HCT116 (cell line): ENCODE measurements at regions not wholly inside any gene's neighbourhood (a gene's known extent, or its start where the extent isn't known, plus 50 kb on each side); places are given as distances from the start of the nearest gene placed in this dataset.

Experiments
- ATAC-seq: fragments of 200-7000 bp; cut with Tn5 transposase; 2 replicates; pipeline ENCODE4 v1.9.1; 2020; ENCODE audit warnings: mild to moderate bottlenecking, moderate library complexity
- BruUV-seq: library from RNA; stranded (reverse); fragments of 400-500 nt; replicated peaks from 2 replicates; lab custom pipeline; 2021; lab: Mats Ljungman, UMichigan
- CTCF ChIA-PET: fragments of 300-600 bp; sonication (Branson Sonifier 250); formaldehyde crosslinking; loops from one replicate; lab custom pipeline; 2021; ENCODE audit warnings: antibody characterized with exemption; lab: Charles Lee
- POLR2A ChIA-PET: fragments of 300-600, 350-600 bp; sonication (Branson Sonifier 250); formaldehyde crosslinking; loops from one replicate; lab custom pipeline; 2021; ENCODE audit warnings: antibody characterized with exemption; lab: Charles Lee
- RAD21 ChIA-PET, 2 experiments: fragments of 300-600 bp; sonication (Branson Sonifier 250); formaldehyde crosslinking; loops; one replicate each; lab custom pipeline; 2023; ENCODE audit warnings: low total read pairs in 2 of 2; ENCODE audit not compliant: uncharacterized antibody in 2 of 2, unreplicated experiment in 2 of 2, low non-redundant PET in 1 of 2; lab: Charles Lee
- DNase-seq: peaks from one replicate; pipeline ENCODE4 v3.0.0-alpha.2; 2010; ENCODE audit warnings: low read depth, low spot score
- H2AFZ ChIP-seq: fragments of 200-600 bp; shearing (Covaris generic), sonication (generic); 2 replicates; pipeline ENCODE4 v1.6.1; 2017; ENCODE audit warnings: low read depth, mixed run types, mixed read lengths, antibody characterized with exemption, low read length; ENCODE audit not compliant: poor library complexity, severe bottlenecking
- H3K27ac ChIP-seq: 2 replicates; pipeline ENCODE4 v1.5.1; 2012; ENCODE audit warnings: low read depth, low read length
- H3K27me3 ChIP-seq: fragments of 200-600 bp; sonication (generic); 2 replicates; pipeline ENCODE4 v1.6.1; 2016; ENCODE audit warnings: mixed run types, low read length, mixed read lengths; ENCODE audit not compliant: insufficient read depth
- H3K36me3 ChIP-seq, 2 experiments: fragments of 200-500 bp in 1 of 2; fragments of 200-600 bp in 1 of 2; sonication (Bioruptor generic) in 1 of 2; sonication (generic) in 1 of 2; 2 replicates each; pipeline versions ENCODE4 v1.5.1 to v1.6.1; 2014 to 2016; ENCODE audit warnings: low read length in 2 of 2, inconsistent platforms in 1 of 2, mixed read lengths in 1 of 2, mixed run types in 1 of 2; ENCODE audit not compliant: insufficient read depth in 2 of 2, control insufficient read depth in 1 of 2
- H3K4me1 ChIP-seq, 2 experiments: fragments of 200-600 bp in 1 of 2; sonication (generic) in 1 of 2; 2 replicates each; pipeline versions ENCODE4 v1.5.1 to v1.6.1; 2012 to 2017; ENCODE audit warnings: low read length in 2 of 2, inconsistent platforms in 1 of 2, mild to moderate bottlenecking in 1 of 2, mixed read lengths in 1 of 2, mixed run types in 1 of 2, moderate library complexity in 1 of 2; ENCODE audit not compliant: insufficient read depth in 2 of 2, control insufficient read depth in 1 of 2
- H3K4me2 ChIP-seq: fragments of 200-600 bp; sonication (generic); 2 replicates; pipeline ENCODE4 v1.6.1; 2017; ENCODE audit warnings: mixed run types, low read length, mixed read lengths
- H3K4me3 ChIP-seq, 2 experiments: fragments of 200-600 bp in 1 of 2; sonication (generic) in 1 of 2; replicated peaks in 1 of 2; 2 replicates each; pipeline ENCODE4 v1.5.1; 2011 to 2016; ENCODE audit warnings: low read length in 2 of 2, control low read depth in 1 of 2, low read depth in 1 of 2, mild to moderate bottlenecking in 1 of 2, mixed read lengths in 1 of 2, mixed run types in 1 of 2
- H3K79me2 ChIP-seq: fragments of 200-600 bp; sonication (generic); 2 replicates; pipeline ENCODE4 v1.6.1; 2017; ENCODE audit warnings: mild to moderate bottlenecking, mixed run types, low read length, moderate library complexity, mixed read lengths; ENCODE audit not compliant: insufficient read depth
- H3K9ac ChIP-seq: fragments of 200-600 bp; sonication (generic); 2 replicates; pipeline ENCODE4 v1.6.1; 2016; ENCODE audit warnings: low read length, mixed read lengths
- H3K9me2 ChIP-seq: fragments of 200-600 bp; sonication (generic), shearing (Covaris generic); 2 replicates; pipeline ENCODE4 v1.6.1; 2017; ENCODE audit warnings: mixed run types, mild to moderate bottlenecking, moderate library complexity; ENCODE audit not compliant: insufficient read depth
- H3K9me3 ChIP-seq, 2 experiments: fragments of 200-500 bp in 1 of 2; fragments of 200-600 bp in 1 of 2; sonication (Bioruptor generic) in 1 of 2; sonication (generic) in 1 of 2; 2 replicates each; pipeline ENCODE4 v1.6.1; 2014 to 2017; ENCODE audit warnings: low read length in 2 of 2, mixed read lengths in 2 of 2, inconsistent platforms in 1 of 2, low read depth in 1 of 2, mild to moderate bottlenecking in 1 of 2, mixed run types in 1 of 2, moderate library complexity in 1 of 2; ENCODE audit not compliant: control insufficient read depth in 1 of 2, insufficient read depth in 1 of 2
- H4K20me1 ChIP-seq: fragments of 200-600 bp; sonication (generic), shearing (Covaris generic); 2 replicates; pipeline ENCODE4 v1.6.1; 2017; ENCODE audit warnings: mixed run types, mild to moderate bottlenecking, moderate library complexity; ENCODE audit not compliant: insufficient read depth
- CBX3 ChIP-seq: IDR thresholded peaks from 2 replicates; pipeline ENCODE4 v1.6.1; 2012; ENCODE audit warnings: low read depth
- CEBPB ChIP-seq: IDR thresholded peaks from 2 replicates; pipeline ENCODE4 v1.6.1; 2012; ENCODE audit warnings: low read depth
- EGR1 ChIP-seq: IDR thresholded peaks from 2 replicates; pipeline ENCODE4 v1.6.1; 2012; ENCODE audit warnings: low read depth
- EZH2 ChIP-seq: fragments of 200-600 bp; sonication (generic); IDR thresholded peaks from 2 replicates; pipeline ENCODE4 v1.6.1; 2017; ENCODE audit warnings: antibody characterized with exemption, mixed run types
- EZH2phosphoT487 ChIP-seq: fragments of 200-600 bp; IDR thresholded peaks from 2 replicates; pipeline ENCODE4 v1.6.1; 2018; ENCODE audit warnings: antibody characterized with exemption, borderline replicate concordance
- FOSL1 ChIP-seq: IDR thresholded peaks from 2 replicates; pipeline ENCODE4 v1.6.1; 2012; ENCODE audit warnings: low read depth
- POLR2A ChIP-seq: IDR thresholded peaks from 2 replicates; pipeline ENCODE4 v1.7.0; 2011; ENCODE audit warnings: borderline replicate concordance; ENCODE audit not compliant: insufficient read depth, insufficient read length; ENCODE audit errors: extremely low read depth
- RAD21 ChIP-seq: IDR thresholded peaks from 2 replicates; pipeline ENCODE4 v1.6.1; 2012; ENCODE audit warnings: low read depth, mild to moderate bottlenecking
- SIN3A ChIP-seq: IDR thresholded peaks from 2 replicates; pipeline ENCODE4 v1.6.1; 2012; ENCODE audit warnings: low read depth
- SP1 ChIP-seq: IDR thresholded peaks from 2 replicates; pipeline ENCODE4 v1.6.1; 2012; ENCODE audit warnings: low read depth
- SRF ChIP-seq: IDR thresholded peaks from 2 replicates; pipeline ENCODE4 v1.6.1; 2012; ENCODE audit warnings: low read depth
- TCF7L2 ChIP-seq: IDR thresholded peaks from 2 replicates; pipeline ENCODE4 v1.7.0; 2011; ENCODE audit warnings: borderline replicate concordance, inconsistent platforms; ENCODE audit not compliant: insufficient read depth, insufficient read length; ENCODE audit errors: extremely low read depth
- ZNF274 ChIP-seq: fragments of 200-500 bp; sonication (Bioruptor generic); IDR thresholded peaks from 2 replicates; pipeline ENCODE4 v1.6.1; 2014; ENCODE audit warnings: mild to moderate bottlenecking, low read depth, low read length, inconsistent platforms
- intact Hi-C: fragments of 100-400 bp; cut with micrococcal nuclease; formaldehyde crosslinking; loops from 2 replicates; pipeline ENCODE4 v1.10.0; 2022
- TF ChIP-seq, protein P1 (sequence below): IDR thresholded peaks from 2 replicates; pipeline ENCODE4 v1.6.1; 2012
- TF ChIP-seq, protein P2 (sequence below): IDR thresholded peaks from 2 replicates; pipeline ENCODE4 v1.6.1; 2012; ENCODE audit warnings: low read depth
- TF ChIP-seq, protein P3 (sequence below): IDR thresholded peaks from 2 replicates; pipeline ENCODE4 v1.6.1; 2012
- TF ChIP-seq, protein P4 (sequence below), 3 experiments: fragments of 200-600 bp in 1 of 3; sonication (generic) in 1 of 3; IDR thresholded peaks in 2 of 3; conservative IDR thresholded peaks in 1 of 3; 2 replicates each; pipeline ENCODE4 v1.5.1; 2012 to 2017; ENCODE audit warnings: low read depth in 2 of 3, low read length in 2 of 3, antibody characterized with exemption in 1 of 3, borderline replicate concordance in 1 of 3, control low read depth in 1 of 3, mild to moderate bottlenecking in 1 of 3, mixed read lengths in 1 of 3, mixed run types in 1 of 3, moderate library complexity in 1 of 3; ENCODE audit not compliant: insufficient read depth in 1 of 3

DNA sequence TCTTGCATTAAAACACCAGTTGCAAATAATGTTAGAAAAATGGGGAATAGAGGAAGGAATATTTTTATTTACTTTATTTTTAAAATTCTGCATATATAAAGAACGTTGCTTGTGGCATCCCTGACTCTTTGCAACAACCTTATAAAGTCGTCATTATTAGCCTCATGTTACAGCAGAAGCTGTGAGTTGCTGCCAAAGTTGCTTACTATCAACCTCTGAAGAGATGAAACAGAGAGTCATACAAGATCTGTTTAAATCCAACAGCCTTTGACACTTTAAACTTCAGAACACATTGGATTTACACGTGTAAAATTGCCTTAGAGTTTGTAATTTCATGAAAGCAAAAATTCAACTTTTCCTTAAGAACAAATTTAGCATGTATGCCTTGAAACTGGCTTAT is 221.9 kb downstream of the MRPL39 start (continued):
- TF ChIP-seq CBX3 (no peak), EZH2 (no peak), ZNF274 (no peak)
- TF ChIP-seq, protein P1, sequence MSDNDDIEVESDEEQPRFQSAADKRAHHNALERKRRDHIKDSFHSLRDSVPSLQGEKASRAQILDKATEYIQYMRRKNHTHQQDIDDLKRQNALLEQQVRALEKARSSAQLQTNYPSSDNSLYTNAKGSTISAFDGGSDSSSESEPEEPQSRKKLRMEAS, result no peak

DNA sequence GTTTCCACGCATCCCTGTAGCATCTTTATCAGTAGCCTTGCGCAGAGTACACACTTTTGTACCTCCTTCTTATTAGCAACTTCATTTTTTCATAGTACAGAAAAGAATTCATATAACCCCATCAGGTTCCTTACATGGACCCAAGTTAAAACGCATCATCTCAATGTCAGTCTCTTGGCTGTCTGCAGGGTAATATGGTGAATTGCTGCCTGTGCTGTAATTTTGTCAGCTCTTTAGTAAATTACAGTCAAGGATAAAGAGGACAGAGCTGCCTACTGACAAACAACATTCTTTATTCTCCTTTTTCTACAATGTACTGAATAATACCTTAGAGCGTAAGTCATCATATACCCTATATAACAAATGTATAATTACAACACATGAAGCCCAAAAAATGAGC is 222.5 kb downstream of the MRPL39 start:
- Histone ChIP-seq H3K9me3 (peaks cover 0 to 9% of the 10 kb centered on the region in 2 experiments; a peak in 2 of 4 replicates), H3K4me1 (no peaks in the 10 kb centered on the region)
- no peak for TF ChIP-seq EZH2
- TF ChIP-seq, protein P2, sequence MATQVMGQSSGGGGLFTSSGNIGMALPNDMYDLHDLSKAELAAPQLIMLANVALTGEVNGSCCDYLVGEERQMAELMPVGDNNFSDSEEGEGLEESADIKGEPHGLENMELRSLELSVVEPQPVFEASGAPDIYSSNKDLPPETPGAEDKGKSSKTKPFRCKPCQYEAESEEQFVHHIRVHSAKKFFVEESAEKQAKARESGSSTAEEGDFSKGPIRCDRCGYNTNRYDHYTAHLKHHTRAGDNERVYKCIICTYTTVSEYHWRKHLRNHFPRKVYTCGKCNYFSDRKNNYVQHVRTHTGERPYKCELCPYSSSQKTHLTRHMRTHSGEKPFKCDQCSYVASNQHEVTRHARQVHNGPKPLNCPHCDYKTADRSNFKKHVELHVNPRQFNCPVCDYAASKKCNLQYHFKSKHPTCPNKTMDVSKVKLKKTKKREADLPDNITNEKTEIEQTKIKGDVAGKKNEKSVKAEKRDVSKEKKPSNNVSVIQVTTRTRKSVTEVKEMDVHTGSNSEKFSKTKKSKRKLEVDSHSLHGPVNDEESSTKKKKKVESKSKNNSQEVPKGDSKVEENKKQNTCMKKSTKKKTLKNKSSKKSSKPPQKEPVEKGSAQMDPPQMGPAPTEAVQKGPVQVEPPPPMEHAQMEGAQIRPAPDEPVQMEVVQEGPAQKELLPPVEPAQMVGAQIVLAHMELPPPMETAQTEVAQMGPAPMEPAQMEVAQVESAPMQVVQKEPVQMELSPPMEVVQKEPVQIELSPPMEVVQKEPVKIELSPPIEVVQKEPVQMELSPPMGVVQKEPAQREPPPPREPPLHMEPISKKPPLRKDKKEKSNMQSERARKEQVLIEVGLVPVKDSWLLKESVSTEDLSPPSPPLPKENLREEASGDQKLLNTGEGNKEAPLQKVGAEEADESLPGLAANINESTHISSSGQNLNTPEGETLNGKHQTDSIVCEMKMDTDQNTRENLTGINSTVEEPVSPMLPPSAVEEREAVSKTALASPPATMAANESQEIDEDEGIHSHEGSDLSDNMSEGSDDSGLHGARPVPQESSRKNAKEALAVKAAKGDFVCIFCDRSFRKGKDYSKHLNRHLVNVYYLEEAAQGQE, result no peak
- TF ChIP-seq SRF, result no peak
- TF ChIP-seq, protein P1, result no peak
- no peak for TF ChIP-seq SP1
- no peak for TF ChIP-seq CEBPB
- TF ChIP-seq EZH2phosphoT487, result no peak
- no peak for TF ChIP-seq EGR1
- no peak for TF ChIP-seq POLR2A
- TF ChIP-seq TCF7L2, result no peak
- no peak for TF ChIP-seq FOSL1
- no peak for TF ChIP-seq RAD21
- TF ChIP-seq, protein P3, sequence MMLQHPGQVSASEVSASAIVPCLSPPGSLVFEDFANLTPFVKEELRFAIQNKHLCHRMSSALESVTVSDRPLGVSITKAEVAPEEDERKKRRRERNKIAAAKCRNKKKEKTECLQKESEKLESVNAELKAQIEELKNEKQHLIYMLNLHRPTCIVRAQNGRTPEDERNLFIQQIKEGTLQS, result no peak
- no peak for TF ChIP-seq CBX3
- TF ChIP-seq SIN3A, result no peak
- TF ChIP-seq, protein P4, sequence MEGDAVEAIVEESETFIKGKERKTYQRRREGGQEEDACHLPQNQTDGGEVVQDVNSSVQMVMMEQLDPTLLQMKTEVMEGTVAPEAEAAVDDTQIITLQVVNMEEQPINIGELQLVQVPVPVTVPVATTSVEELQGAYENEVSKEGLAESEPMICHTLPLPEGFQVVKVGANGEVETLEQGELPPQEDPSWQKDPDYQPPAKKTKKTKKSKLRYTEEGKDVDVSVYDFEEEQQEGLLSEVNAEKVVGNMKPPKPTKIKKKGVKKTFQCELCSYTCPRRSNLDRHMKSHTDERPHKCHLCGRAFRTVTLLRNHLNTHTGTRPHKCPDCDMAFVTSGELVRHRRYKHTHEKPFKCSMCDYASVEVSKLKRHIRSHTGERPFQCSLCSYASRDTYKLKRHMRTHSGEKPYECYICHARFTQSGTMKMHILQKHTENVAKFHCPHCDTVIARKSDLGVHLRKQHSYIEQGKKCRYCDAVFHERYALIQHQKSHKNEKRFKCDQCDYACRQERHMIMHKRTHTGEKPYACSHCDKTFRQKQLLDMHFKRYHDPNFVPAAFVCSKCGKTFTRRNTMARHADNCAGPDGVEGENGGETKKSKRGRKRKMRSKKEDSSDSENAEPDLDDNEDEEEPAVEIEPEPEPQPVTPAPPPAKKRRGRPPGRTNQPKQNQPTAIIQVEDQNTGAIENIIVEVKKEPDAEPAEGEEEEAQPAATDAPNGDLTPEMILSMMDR (IDR thresholded peaks at IDR 0.05 in 2 of 3, conservative IDR thresholded peaks at IDR 0.05 in 1 of 3; ENCODE audit: borderline replicate concordance in 1 of 3, insufficient read depth in 1 of 3, low read depth in 2 of 3, low read length in 2 of 3), result no peak
- TF ChIP-seq, all 23 proteins: peak for 0
- no peak overlapping the region for H3K4me2 ChIP-seq
- no peak overlapping the region for H3K27ac ChIP-seq
- no peaks in the 10 kb centered on the region for H3K79me2 ChIP-seq
- no peak overlapping the region for H3K4me3 ChIP-seq
- ATAC-seq (no peak), DNase-seq (no peak)
- BruUV-seq, result no TSS peak
- no peak overlapping the region for H2AFZ ChIP-seq
- POLR2A ChIA-PET, result no interaction called here
- no peak overlapping the region for H3K9ac ChIP-seq
- RAD21 ChIA-PET, result no interaction called here
- H3K36me3 ChIP-seq, result no peaks in the 10 kb centered on the region
- no peaks in the 10 kb centered on the region for H3K27me3 ChIP-seq
- intact Hi-C loops, result no loop called here
- no peaks in the 10 kb centered on the region for H4K20me1 ChIP-seq
- H3K9me2 ChIP-seq, result no peaks in the 10 kb centered on the region
- CTCF ChIA-PET, result no interaction called here
